ENCODE measurements at regions not wholly inside any gene's neighbourhood (a gene's known extent, or its start where the extent isn't known, plus 50 kb on each side); places are given as distances from the start of the nearest gene placed in this dataset.

DNA sequence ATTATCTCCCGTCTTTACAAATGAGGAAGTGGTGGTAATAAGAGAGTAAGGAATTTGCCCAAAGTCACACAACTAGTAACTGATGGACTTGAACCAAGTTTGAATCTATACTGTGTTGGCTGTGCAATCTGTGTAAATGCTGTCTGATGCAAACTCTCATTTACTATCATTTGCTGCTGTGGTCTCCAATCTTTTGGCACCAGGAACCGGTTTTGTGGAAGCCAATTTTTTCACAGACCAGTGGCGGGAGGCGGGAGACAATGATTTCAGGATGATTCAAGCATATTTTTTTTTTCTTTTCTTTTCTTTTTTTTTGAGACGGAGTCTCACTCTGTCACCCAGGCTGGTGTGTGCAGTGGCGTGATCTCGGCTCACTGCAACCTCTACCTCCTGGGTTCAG, 450.0 kb upstream of the FZD8 start (continued):
- no peak for TF ChIP-seq SP4 (IDR thresholded peaks at IDR 0.05; ENCODE audit: low read length)

DNA sequence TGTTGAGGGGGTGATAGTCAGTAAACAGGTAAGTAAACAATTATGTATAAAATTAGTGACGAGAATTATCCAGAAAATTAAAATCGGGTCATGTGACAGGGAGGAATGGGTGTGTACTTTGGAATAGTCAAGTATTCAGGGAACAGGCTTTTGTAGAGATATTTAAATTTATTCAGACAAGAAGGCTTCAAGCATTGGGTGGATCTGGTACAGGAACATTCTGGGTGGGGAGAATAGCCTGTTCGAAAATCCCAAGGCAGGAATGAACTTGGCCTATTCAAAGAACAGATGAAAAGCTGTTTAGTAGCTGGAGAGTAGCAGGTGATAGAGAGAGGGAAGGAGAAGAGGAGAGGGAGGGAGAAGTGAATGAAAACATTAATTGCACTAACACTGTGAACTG, 448.9 kb upstream of the FZD8 start:
- H4K8ac ChIP-seq (ENCODE audit: extremely low read depth, insufficient read depth, low read length): no peak overlapping the region
- no peak overlapping the region for H3K14ac ChIP-seq (ENCODE audit: insufficient read length)
- no peak overlapping the region for H4K5ac ChIP-seq (ENCODE audit: insufficient read length, low read depth, low read length)
- ChIA-PET CTCF (ENCODE audit: partially characterized antibody) (interaction anchor here (1.0 kb wide), 1 partner anchor 49 kb away, joined by 3 read pairs; no protein-coding TSS in a partner anchor), POLR2A (ENCODE audit: partially characterized antibody) (no interaction called here)
- no peak overlapping the region for H2BK12ac ChIP-seq (ENCODE audit: low read depth, low read length)
- no peak overlapping the region for H3K56ac ChIP-seq (replicated peaks; ENCODE audit: insufficient read length, low read depth, low read length)
- WGBS, 2 experiments (ENCODE audit: extremely low coverage in 1 of 2, insufficient coverage in 1 of 2, insufficient read length in 1 of 2, insufficient replicate concordance in 2 of 2, low coverage in 1 of 2, low lambda C conversion rate in 2 of 2, missing lambda C conversion rate in 1 of 2): 89% methylated on average over 3 of the region's 3 CpGs; no CpG with 5 or more reads in 1 of the 2 experiments
- no peak overlapping the region for H3K4ac ChIP-seq (replicated peaks; ENCODE audit: insufficient read length, low read depth, low read length)
- TF ChIP-seq MAX (IDR thresholded peaks at IDR 0.05) (no peak), SIRT6 (IDR thresholded peaks at IDR 0.05; ENCODE audit: low read length) (no peak), CREB1 (IDR thresholded peaks at IDR 0.05) (no peak), CHD1 (IDR thresholded peaks at IDR 0.05; ENCODE audit: low read depth, low read length) (no peak)
- TF ChIP-seq, protein P1, sequence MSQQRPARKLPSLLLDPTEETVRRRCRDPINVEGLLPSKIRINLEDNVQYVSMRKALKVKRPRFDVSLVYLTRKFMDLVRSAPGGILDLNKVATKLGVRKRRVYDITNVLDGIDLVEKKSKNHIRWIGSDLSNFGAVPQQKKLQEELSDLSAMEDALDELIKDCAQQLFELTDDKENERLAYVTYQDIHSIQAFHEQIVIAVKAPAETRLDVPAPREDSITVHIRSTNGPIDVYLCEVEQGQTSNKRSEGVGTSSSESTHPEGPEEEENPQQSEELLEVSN (IDR thresholded peaks at IDR 0.05): no peak
- H2AK5ac ChIP-seq (ENCODE audit: low read depth, low read length): no peak overlapping the region
- no peak overlapping the region for H3K9ac ChIP-seq (replicated peaks in 1 of 4; ENCODE audit: extremely low read depth in 1 of 4, low read depth in 3 of 4, low read length in 3 of 4)
- no peak for FAIRE-seq
- no peak overlapping the region for H2BK120ac ChIP-seq (replicated peaks; ENCODE audit: low read depth, low read length)
- H3K9me3 ChIP-seq (ENCODE audit: insufficient read depth in 2 of 2, low read depth in 1 of 2, low read length in 1 of 2): no peaks in the 10 kb centered on the region
- no peak overlapping the region for H2AFZ ChIP-seq (ENCODE audit: low read length)
- H3K36me3 ChIP-seq (ENCODE audit: control insufficient read depth in 2 of 4, insufficient read depth in 4 of 4, low read length in 3 of 4): no peaks in the 10 kb centered on the region
- no peak overlapping the region for H3K27ac ChIP-seq (ENCODE audit: low read depth, low read length)
- no peak for DNase-seq (ENCODE audit: low read depth in 1 of 2, low spot score in 2 of 2)
- peaks cover 0 to 1% (median 0%) of the 10 kb centered on the region in 4 experiments; a peak in 1 of 7 replicates for H3K27me3 ChIP-seq (replicated peaks in 1 of 4; ENCODE audit: control insufficient read depth in 3 of 4, extremely low read depth in 1 of 4, insufficient read depth in 3 of 4, low read length in 3 of 4)
- no peaks in the 10 kb centered on the region for H3K79me2 ChIP-seq (ENCODE audit: control insufficient read depth in 1 of 2, insufficient read depth in 2 of 2, low read length in 2 of 2)
- H2BK15ac ChIP-seq (ENCODE audit: low read length): no peak overlapping the region
- no peaks in the 10 kb centered on the region for H4K20me1 ChIP-seq (replicated peaks in 1 of 2; ENCODE audit: control insufficient read depth in 1 of 2, insufficient read depth in 2 of 2, low read length in 2 of 2)
- no peaks in the 10 kb centered on the region for H3K4me1 ChIP-seq (replicated peaks in 1 of 4; ENCODE audit: control insufficient read depth in 3 of 4, insufficient read depth in 4 of 4, low read length in 3 of 4)
- H2BK5ac ChIP-seq (ENCODE audit: low read depth, low read length): no peak overlapping the region
- no peak overlapping the region for H3K4me2 ChIP-seq (ENCODE audit: insufficient read depth in 1 of 2, low read depth in 2 of 2, low read length in 2 of 2)
- no peak overlapping the region for H4K91ac ChIP-seq (replicated peaks; ENCODE audit: insufficient read length, low read length)
- no peak overlapping the region for H3K18ac ChIP-seq (ENCODE audit: extremely low read depth, low read length)
- H3K79me1 ChIP-seq (ENCODE audit: low read depth, low read length): no peaks in the 10 kb centered on the region
- no peak overlapping the region for H3K4me3 ChIP-seq (ENCODE audit: extremely low read depth in 1 of 4, insufficient read depth in 2 of 4, low read depth in 3 of 4, low read length in 4 of 4)
- no peak overlapping the region for H3K23ac ChIP-seq (ENCODE audit: insufficient read length)
- H2BK20ac ChIP-seq (ENCODE audit: low read length): no peak overlapping the region
- H3K23me2 ChIP-seq (ENCODE audit: low read depth, low read length): no peaks in the 10 kb centered on the region
